Ovary (tissue), 7 donors: ENCODE measurements at regions not wholly inside any gene's neighbourhood (a gene's known extent, or its start where the extent isn't known, plus 50 kb on each side); places are given as distances from the start of the nearest gene placed in this dataset.

Experiments
- DNase-seq, 5 donors: peaks; one replicate each; pipeline ENCODE4 v3.0.0-alpha.2; 2019 to 2020
- H3K27ac ChIP-seq, 2 donors: fragments of 200-600 bp; one replicate each; pipeline versions ENCODE4 v1.5.1 to v1.8.0; 2019 to 2022
- H3K27me3 ChIP-seq: fragments of 200-600 bp; one replicate; pipeline ENCODE4 v1.8.0; 2022
- H3K36me3 ChIP-seq: fragments of 200-600 bp; sonication (generic); one replicate; pipeline ENCODE4 v1.5.1; 2019
- H3K4me1 ChIP-seq: one replicate; pipeline ENCODE4 v1.8.1; 2013; ENCODE audit warnings: mild to moderate bottlenecking, moderate library complexity; ENCODE audit not compliant: insufficient read depth
- H3K4me3 ChIP-seq: fragments of 200-600 bp; sonication (generic); one replicate; pipeline ENCODE4 v1.5.1; 2017
- H3K9me3 ChIP-seq, 2 donors: fragments of 200-600 bp in 1 of 2; sonication (generic) in 1 of 2; one replicate each; pipeline versions ENCODE4 v1.5.1 to v1.8.1; 2013 to 2019; ENCODE audit warnings: mild to moderate bottlenecking in 1 of 2, moderate library complexity in 1 of 2
- EP300 ChIP-seq: sonication (generic); formaldehyde crosslinking; IDR thresholded peaks from one replicate; pipeline ENCODE4 v1.6.1; 2017; ENCODE audit warnings: antibody characterized with exemption
- POLR2A ChIP-seq: fragments of 450-650 bp; IDR thresholded peaks from one replicate; pipeline ENCODE4 v1.6.1; 2017; ENCODE audit warnings: antibody characterized with exemption, mild to moderate bottlenecking, moderate library complexity
- WGBS, 3 donors: extraction: QIAGEN DNeasy Blood & Tissue Kit in 1 of 3; methylation state at CpG; one replicate each; pipeline versions ENCODE4 v1.1.5 to v1.1.7; 2013 to 2017; 5-methylcytosine and 5-hydroxymethylcytosine counted together
- intact Hi-C, 4 donors: fragments of 100-400 bp; cut with DNase I; formaldehyde crosslinking; loops; one replicate each; pipeline versions ENCODE4 v1.11.0 to v1.15.1; 2022 to 2023
- TF ChIP-seq, protein P1 (sequence below), 3 donors: fragments of 450-650 bp in 2 of 3; fragments of 200-600 bp in 1 of 3; IDR thresholded peaks; one replicate each; pipeline versions ENCODE4 v1.5.1 to v1.8.0; 2016 to 2022; ENCODE audit warnings: antibody characterized with exemption in 3 of 3, mild to moderate bottlenecking in 1 of 3
- donor health status: DM: no; HTN: no; CAD: no; lungs with moderate emphysema.
- donor health status: DM: no; HTN: no; CAD: no.
- donor health status: Bipolar disorder and iron deficiency.
- donor health status: DM: no; HTN: no; CAD: no.
- donor health status: DM: yes; HTN: yes; CAD: no.

DNA sequence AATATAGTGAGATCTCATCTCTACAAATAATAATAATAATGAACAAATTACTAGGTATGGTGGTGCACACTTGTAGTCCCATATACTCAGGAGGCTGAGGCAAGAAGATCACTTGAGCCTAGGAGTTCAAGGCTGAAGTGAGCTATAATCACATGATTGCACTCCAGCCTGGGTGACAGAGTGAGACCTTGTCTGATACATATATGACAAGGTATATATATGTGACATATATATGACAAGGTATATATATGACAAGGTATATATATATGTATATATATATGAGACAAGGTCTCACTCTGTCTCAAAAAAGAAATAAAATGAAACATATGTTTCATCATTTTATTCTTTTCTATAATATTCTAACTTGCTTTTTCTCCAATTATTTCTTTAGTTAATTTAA, 278.1 kb upstream of the TET2 start:
- DNase-seq = no peak
- TF ChIP-seq, protein P1, sequence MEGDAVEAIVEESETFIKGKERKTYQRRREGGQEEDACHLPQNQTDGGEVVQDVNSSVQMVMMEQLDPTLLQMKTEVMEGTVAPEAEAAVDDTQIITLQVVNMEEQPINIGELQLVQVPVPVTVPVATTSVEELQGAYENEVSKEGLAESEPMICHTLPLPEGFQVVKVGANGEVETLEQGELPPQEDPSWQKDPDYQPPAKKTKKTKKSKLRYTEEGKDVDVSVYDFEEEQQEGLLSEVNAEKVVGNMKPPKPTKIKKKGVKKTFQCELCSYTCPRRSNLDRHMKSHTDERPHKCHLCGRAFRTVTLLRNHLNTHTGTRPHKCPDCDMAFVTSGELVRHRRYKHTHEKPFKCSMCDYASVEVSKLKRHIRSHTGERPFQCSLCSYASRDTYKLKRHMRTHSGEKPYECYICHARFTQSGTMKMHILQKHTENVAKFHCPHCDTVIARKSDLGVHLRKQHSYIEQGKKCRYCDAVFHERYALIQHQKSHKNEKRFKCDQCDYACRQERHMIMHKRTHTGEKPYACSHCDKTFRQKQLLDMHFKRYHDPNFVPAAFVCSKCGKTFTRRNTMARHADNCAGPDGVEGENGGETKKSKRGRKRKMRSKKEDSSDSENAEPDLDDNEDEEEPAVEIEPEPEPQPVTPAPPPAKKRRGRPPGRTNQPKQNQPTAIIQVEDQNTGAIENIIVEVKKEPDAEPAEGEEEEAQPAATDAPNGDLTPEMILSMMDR (IDR thresholded peaks at IDR 0.05) = no peak
- TF ChIP-seq EP300 (no peak), POLR2A (no peak)
- Histone ChIP-seq H3K27me3 (no peaks in the 10 kb centered on the region), H3K4me1 (peaks cover under 1% of the 10 kb centered on the region), H3K9me3 (no peaks in the 10 kb centered on the region), H3K4me3 (no peak overlapping the region), H3K36me3 (no peaks in the 10 kb centered on the region), H3K27ac (no peak overlapping the region)
- intact Hi-C loops = no loop called here

- Histone ChIP-seq H3K4me1 (peaks cover 2% of the 10 kb centered on the region), H3K4me3 (no peak overlapping the region), H3K9me3 (no peaks in the 10 kb centered on the region), H3K27me3 (no peaks in the 10 kb centered on the region), H3K27ac (no peak overlapping the region), H3K36me3 (no peaks in the 10 kb centered on the region)
- intact Hi-C loops = no loop called here
- DNase-seq = no peak
- TF ChIP-seq EP300 = no peak
- TF ChIP-seq, protein P1 (IDR thresholded peaks at IDR 0.05) = no peak
- TF ChIP-seq POLR2A = no peak
- 91 to 97% (median 94%) methylated on average over 2 of the region's 2 CpGs for WGBS, 3 donors
Measured at GRCh38 chr4:104868958-104869357, 277.7 kb upstream of the TET2 start.

DNA sequence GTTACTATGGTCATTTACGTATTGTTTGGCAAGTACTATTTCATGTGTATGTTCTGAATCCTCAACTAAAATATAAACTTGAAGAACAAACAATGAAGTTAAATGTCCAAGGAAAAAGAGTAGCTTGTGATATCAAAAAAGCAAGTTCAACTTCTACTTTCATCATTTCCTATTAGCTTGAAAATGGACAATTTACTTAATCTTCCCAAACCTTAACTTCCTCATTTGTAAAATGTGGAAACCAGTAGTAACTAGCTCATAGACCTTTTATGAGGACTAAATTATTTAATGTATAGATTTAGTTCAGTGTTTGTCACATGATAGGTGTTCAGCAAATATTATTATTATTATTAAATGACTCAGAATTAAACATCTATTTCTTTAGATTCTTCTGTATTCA, 276.8 kb upstream of the TET2 start:
- Histone ChIP-seq H3K27me3 (no peaks in the 10 kb centered on the region), H3K36me3 (no peaks in the 10 kb centered on the region), H3K4me1 (peaks cover 2% of the 10 kb centered on the region), H3K4me3 (no peak overlapping the region), H3K9me3 (no peaks in the 10 kb centered on the region), H3K27ac (no peak overlapping the region)
- intact Hi-C loops = no loop called here
- no peak for DNase-seq
- 93 to 96% (median 96%) methylated on average over 1 of the region's 1 CpG for WGBS, 3 donors
- TF ChIP-seq, protein P1 (IDR thresholded peaks at IDR 0.05) = no peak
- TF ChIP-seq EP300 (no peak), POLR2A (no peak)

GRCh38 chr4:104870495-104871233, 276.0 kb upstream of the TET2 start:
- no peaks in the 10 kb centered on the region for H3K27me3 ChIP-seq
- peaks cover 2% of the 10 kb centered on the region for H3K4me1 ChIP-seq
- WGBS, 3 donors = 48 to 75% (median 71%) methylated on average over 2 of the region's 2 CpGs
- DNase-seq = no peak
- H3K36me3 ChIP-seq = no peaks in the 10 kb centered on the region
- H3K27ac ChIP-seq = no peak overlapping the region
- no peaks in the 10 kb centered on the region for H3K9me3 ChIP-seq
- intact Hi-C loops = no loop called here
- no peak overlapping the region for H3K4me3 ChIP-seq
- TF ChIP-seq EP300 (no peak), POLR2A (no peak)
- TF ChIP-seq, protein P1 (IDR thresholded peaks at IDR 0.05) = no peak
